Activated naive CD8-positive, alpha-beta T cell treated with anti-CD3 and anti-CD28 coated beads, Interleukin-2, amount 50 U/mL, for 24 hours (primary cell): ENCODE measurements at regions not wholly inside any gene's neighbourhood (a gene's known extent, or its start where the extent isn't known, plus 50 kb on each side); places are given as distances from the start of the nearest gene placed in this dataset.

Experiments used
- ATAC-seq: fragments of 150-1000 bp; cut with Tn5 transposase; one replicate; pipeline ENCODE4 v1.10.0; 2021
- DNase-seq: peaks from one replicate; pipeline ENCODE4 v3.0.0; 2021
- H3K27ac Mint-ChIP-seq: one replicate; pipeline ENCODE4 v1.8.0; 2021; ENCODE audit warnings: mild to moderate bottlenecking, mixed read lengths
- H3K27me3 Mint-ChIP-seq: one replicate; pipeline ENCODE4 v1.8.0; 2021; ENCODE audit warnings: mixed read lengths
- H3K36me3 Mint-ChIP-seq: one replicate; pipeline ENCODE4 v1.8.0; 2021; ENCODE audit warnings: low read depth, mixed read lengths
- H3K4me1 Mint-ChIP-seq: one replicate; pipeline ENCODE4 v1.8.0; 2021; ENCODE audit warnings: mixed read lengths
- H3K4me3 Mint-ChIP-seq: one replicate; pipeline ENCODE4 v1.8.0; 2021; ENCODE audit warnings: mild to moderate bottlenecking, moderate library complexity, mixed read lengths
- H3K9me3 Mint-ChIP-seq: one replicate; pipeline ENCODE4 v1.8.0; 2021; ENCODE audit warnings: mixed read lengths

- Mint-ChIP-seq H3K4me1 (no peaks in the 10 kb centered on the region), H3K27me3 (no peaks in the 10 kb centered on the region), H3K4me3 (no peak overlapping the region), H3K27ac (no peak overlapping the region), H3K36me3 (no peaks in the 10 kb centered on the region), H3K9me3 (no peaks in the 10 kb centered on the region)
- DNase-seq (no peak), ATAC-seq (no peak)
Measured at GRCh38 chr5:125812651-125813050, 610.6 kb upstream of the GRAMD2B start.

GRCh38 chr5:125813221-125813974 is 609.8 kb upstream of the GRAMD2B start:
- H3K4me3 Mint-ChIP-seq: no peak overlapping the region
- no peaks in the 10 kb centered on the region for H3K27me3 Mint-ChIP-seq
- no peak overlapping the region for H3K27ac Mint-ChIP-seq
- no peaks in the 10 kb centered on the region for H3K4me1 Mint-ChIP-seq
- ATAC-seq (no peak), DNase-seq (no peak)
- no peaks in the 10 kb centered on the region for H3K36me3 Mint-ChIP-seq
- no peaks in the 10 kb centered on the region for H3K9me3 Mint-ChIP-seq

DNA sequence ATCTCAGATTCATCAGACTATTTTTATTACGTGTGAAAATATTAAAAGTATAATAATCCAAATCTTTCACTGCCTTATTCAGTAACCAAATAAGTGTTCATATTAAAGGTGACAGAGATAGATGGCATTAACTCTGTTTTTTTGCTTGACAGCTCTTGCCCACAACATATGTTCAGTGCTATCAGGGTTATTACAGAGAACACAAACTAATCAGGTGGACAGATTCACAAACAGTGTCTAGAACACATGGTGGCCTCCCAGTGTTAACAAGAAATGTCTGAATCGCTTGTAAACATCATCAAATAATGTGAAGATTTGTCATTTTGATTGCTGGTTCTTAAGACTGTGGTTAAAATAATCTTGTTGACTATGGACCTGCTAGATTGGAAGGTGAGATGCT is 609.1 kb upstream of the GRAMD2B start:
- Mint-ChIP-seq H3K9me3 (no peaks in the 10 kb centered on the region), H3K4me1 (no peaks in the 10 kb centered on the region), H3K27ac (no peak overlapping the region), H3K36me3 (no peaks in the 10 kb centered on the region), H3K4me3 (no peak overlapping the region), H3K27me3 (no peaks in the 10 kb centered on the region)
- no peak for ATAC-seq
- DNase-seq: no peak

DNA sequence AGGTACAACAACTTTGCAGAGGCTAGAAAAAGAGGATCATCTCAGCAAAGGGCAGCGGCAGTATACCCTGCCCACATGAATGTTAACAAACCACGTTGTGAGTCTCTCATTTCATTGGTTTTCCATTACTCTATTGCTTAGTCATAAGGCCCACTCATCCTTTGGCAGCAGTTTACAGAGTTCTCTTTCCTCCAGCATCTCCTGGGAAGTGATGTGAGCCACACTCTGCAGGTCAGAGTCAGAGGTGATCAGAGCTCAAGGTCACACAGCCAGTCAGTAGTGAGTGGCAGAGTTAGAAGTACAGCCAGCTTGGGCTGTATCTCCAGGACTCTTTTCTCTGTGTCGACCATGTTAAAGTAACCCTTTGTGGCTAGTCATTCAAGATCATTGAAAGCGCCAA is 599.6 kb upstream of the GRAMD2B start:
- DNase-seq (no peak), ATAC-seq (no peak)
- Mint-ChIP-seq H3K27me3 (no peaks in the 10 kb centered on the region), H3K4me3 (no peak overlapping the region), H3K9me3 (peaks cover 10% of the 10 kb centered on the region), H3K27ac (no peak overlapping the region), H3K36me3 (no peaks in the 10 kb centered on the region), H3K4me1 (no peaks in the 10 kb centered on the region)

GRCh38 chr5:125826214-125826613 is 597.0 kb upstream of the GRAMD2B start:
- ATAC-seq (no peak), DNase-seq (no peak)
- Mint-ChIP-seq H3K9me3 (peaks cover 17% of the 10 kb centered on the region), H3K4me1 (no peaks in the 10 kb centered on the region), H3K27me3 (no peaks in the 10 kb centered on the region), H3K4me3 (no peak overlapping the region), H3K36me3 (no peaks in the 10 kb centered on the region), H3K27ac (no peak overlapping the region)

- peaks cover 13% of the 10 kb centered on the region for H3K9me3 Mint-ChIP-seq
- H3K36me3 Mint-ChIP-seq: no peaks in the 10 kb centered on the region
- no peaks in the 10 kb centered on the region for H3K4me1 Mint-ChIP-seq
- H3K27ac Mint-ChIP-seq: no peak overlapping the region
- no peak for DNase-seq
- no peak overlapping the region for H3K4me3 Mint-ChIP-seq
- no peak for ATAC-seq
- no peaks in the 10 kb centered on the region for H3K27me3 Mint-ChIP-seq
Measured at GRCh38 chr5:125829349-125829748, 593.9 kb upstream of the GRAMD2B start.

- no peak for DNase-seq
- H3K36me3 Mint-ChIP-seq: no peaks in the 10 kb centered on the region
- H3K4me3 Mint-ChIP-seq: no peak overlapping the region
- ATAC-seq: no peak
- H3K4me1 Mint-ChIP-seq: no peaks in the 10 kb centered on the region
- H3K27me3 Mint-ChIP-seq: no peaks in the 10 kb centered on the region
- no peak overlapping the region for H3K27ac Mint-ChIP-seq
- peaks cover 7% of the 10 kb centered on the region for H3K9me3 Mint-ChIP-seq
Measured at GRCh38 chr5:125833398-125833797, 589.8 kb upstream of the GRAMD2B start.

GRCh38 chr5:125834438-125835115 is 588.6 kb upstream of the GRAMD2B start:
- no peak overlapping the region for H3K4me3 Mint-ChIP-seq
- no peak for DNase-seq
- H3K4me1 Mint-ChIP-seq: no peaks in the 10 kb centered on the region
- peaks cover 7% of the 10 kb centered on the region for H3K9me3 Mint-ChIP-seq
- H3K27ac Mint-ChIP-seq: no peak overlapping the region
- no peaks in the 10 kb centered on the region for H3K36me3 Mint-ChIP-seq
- ATAC-seq: no peak
- no peaks in the 10 kb centered on the region for H3K27me3 Mint-ChIP-seq

- Mint-ChIP-seq H3K9me3 (peaks cover under 1% of the 10 kb centered on the region), H3K4me1 (no peaks in the 10 kb centered on the region), H3K27ac (no peak overlapping the region), H3K27me3 (no peaks in the 10 kb centered on the region), H3K36me3 (no peaks in the 10 kb centered on the region), H3K4me3 (no peak overlapping the region)
- ATAC-seq (no peak), DNase-seq (no peak)
Measured at GRCh38 chr5:125835293-125836172, 587.7 kb upstream of the GRAMD2B start.

- H3K9me3 Mint-ChIP-seq: no peaks in the 10 kb centered on the region
- ATAC-seq: no peak
- H3K27me3 Mint-ChIP-seq: no peaks in the 10 kb centered on the region
- no peak for DNase-seq
- H3K4me3 Mint-ChIP-seq: no peak overlapping the region
- H3K4me1 Mint-ChIP-seq: no peaks in the 10 kb centered on the region
- H3K27ac Mint-ChIP-seq: no peak overlapping the region
- H3K36me3 Mint-ChIP-seq: no peaks in the 10 kb centered on the region
Measured at GRCh38 chr5:125836256-125836655, 587.0 kb upstream of the GRAMD2B start.

- no peaks in the 10 kb centered on the region for H3K36me3 Mint-ChIP-seq
- H3K27me3 Mint-ChIP-seq: no peaks in the 10 kb centered on the region
- H3K9me3 Mint-ChIP-seq: peaks cover 7% of the 10 kb centered on the region
- DNase-seq (no peak), ATAC-seq (no peak)
- H3K4me3 Mint-ChIP-seq: no peak overlapping the region
- H3K4me1 Mint-ChIP-seq: no peaks in the 10 kb centered on the region
- H3K27ac Mint-ChIP-seq: no peak overlapping the region
Measured at GRCh38 chr5:125837866-125838265, 585.3 kb upstream of the GRAMD2B start.

GRCh38 chr5:125847561-125847960 is 575.6 kb upstream of the GRAMD2B start:
- no peak for DNase-seq
- Mint-ChIP-seq H3K27me3 (no peaks in the 10 kb centered on the region), H3K4me3 (no peak overlapping the region), H3K27ac (no peak overlapping the region), H3K36me3 (no peaks in the 10 kb centered on the region), H3K4me1 (no peaks in the 10 kb centered on the region), H3K9me3 (peaks cover 5% of the 10 kb centered on the region)
- ATAC-seq: no peak

- H3K4me1 Mint-ChIP-seq: no peaks in the 10 kb centered on the region
- H3K4me3 Mint-ChIP-seq: no peak overlapping the region
- DNase-seq: no peak
- no peaks in the 10 kb centered on the region for H3K36me3 Mint-ChIP-seq
- H3K27ac Mint-ChIP-seq: no peak overlapping the region
- H3K27me3 Mint-ChIP-seq: no peaks in the 10 kb centered on the region
- peaks cover 2% of the 10 kb centered on the region for H3K9me3 Mint-ChIP-seq
- no peak for ATAC-seq
Measured at GRCh38 chr5:125848751-125849150, 574.5 kb upstream of the GRAMD2B start.

GRCh38 chr5:125856949-125857348 is 566.3 kb upstream of the GRAMD2B start:
- Mint-ChIP-seq H3K36me3 (no peaks in the 10 kb centered on the region), H3K9me3 (peaks cover 16% of the 10 kb centered on the region), H3K27ac (no peak overlapping the region), H3K27me3 (no peaks in the 10 kb centered on the region), H3K4me3 (no peak overlapping the region), H3K4me1 (no peaks in the 10 kb centered on the region)
- ATAC-seq (no peak), DNase-seq (no peak)

GRCh38 chr5:125863579-125863978 is 559.6 kb upstream of the GRAMD2B start:
- H3K27me3 Mint-ChIP-seq: no peaks in the 10 kb centered on the region
- H3K9me3 Mint-ChIP-seq: peaks cover 5% of the 10 kb centered on the region

More at GRCh38 chr5:125863579-125863978, 559.6 kb upstream of the GRAMD2B start:
- no peak for ATAC-seq
- Mint-ChIP-seq H3K4me3 (no peak overlapping the region), H3K4me1 (no peaks in the 10 kb centered on the region), H3K36me3 (no peaks in the 10 kb centered on the region), H3K27ac (no peak overlapping the region)
- no peak for DNase-seq
